GM23248 (cell line): ENCODE measurements at regions not wholly inside any gene's neighbourhood (a gene's known extent, or its start where the extent isn't known, plus 50 kb on each side); places are given as distances from the start of the nearest gene placed in this dataset.

Source experiments
- EZH2 ChIP-seq: fragments of 200-600 bp; sonication (generic); IDR thresholded peaks from 2 replicates; pipeline ENCODE4 v1.6.1; 2018; ENCODE audit warnings: antibody characterized with exemption, mild to moderate bottlenecking; ENCODE audit not compliant: insufficient read depth, poor library complexity, severe bottlenecking
- EZH2phosphoT487 ChIP-seq: fragments of 200-600 bp; sonication (generic); IDR thresholded peaks from 2 replicates; pipeline ENCODE4 v1.6.1; 2018; ENCODE audit warnings: antibody characterized with exemption, moderate library complexity, mild to moderate bottlenecking, low read depth; ENCODE audit not compliant: insufficient read depth

DNA sequence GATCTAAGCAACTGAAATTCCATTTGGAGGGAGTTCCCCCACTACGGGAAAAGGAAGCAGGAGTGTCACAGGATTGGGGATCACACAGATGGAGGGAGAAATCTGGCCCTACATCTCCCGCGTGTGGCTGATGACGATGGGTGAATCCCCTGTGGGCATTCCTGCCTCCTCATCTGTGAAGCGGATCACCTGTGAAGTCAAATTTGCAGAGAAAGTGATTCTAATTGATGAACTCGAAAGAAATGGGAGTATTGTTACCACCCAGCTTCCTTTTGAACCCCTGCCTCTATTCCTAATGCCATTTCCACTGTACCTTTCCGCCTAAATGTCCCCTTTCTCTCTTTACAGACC is 92.0 kb downstream of the CMPK2 start:
- TF ChIP-seq EZH2, result no peak
- no peak for TF ChIP-seq EZH2phosphoT487
